T-helper 2 cell treated with Interferon-gamma antibody and Interleukin-4, amounts not matched to agents 5 μg/mL and 100 μg/mL, for 36 hours (primary cell): ENCODE measurements at regions not wholly inside any gene's neighbourhood (a gene's known extent, or its start where the extent isn't known, plus 50 kb on each side); places are given as distances from the start of the nearest gene placed in this dataset.
"Not testable (repeated sequence)": the region's sequence is repeated elsewhere in the genome, so short reads cannot be mapped to it uniquely, and the experiment has no call there.

ENCODE experiments used
- DNase-seq: peaks from one replicate; pipeline ENCODE4 v3.0.0; 2021; ENCODE audit warnings: low spot score
- H3K27ac Mint-ChIP-seq: one replicate; pipeline ENCODE4 v1.8.0; 2021; ENCODE audit warnings: mild to moderate bottlenecking, mixed read lengths
- H3K27me3 Mint-ChIP-seq: one replicate; pipeline ENCODE4 v1.8.0; 2021; ENCODE audit warnings: low read depth, mixed read lengths
- H3K36me3 Mint-ChIP-seq: one replicate; pipeline ENCODE4 v1.8.0; 2021; ENCODE audit warnings: low read depth, mixed read lengths
- H3K4me1 Mint-ChIP-seq: one replicate; pipeline ENCODE4 v1.8.0; 2021; ENCODE audit warnings: low read depth, mixed read lengths
- H3K4me3 Mint-ChIP-seq: one replicate; pipeline ENCODE4 v1.8.0; 2022; ENCODE audit warnings: mild to moderate bottlenecking, moderate library complexity, mixed read lengths
- H3K9me3 Mint-ChIP-seq: one replicate; pipeline ENCODE4 v1.8.0; 2021; ENCODE audit warnings: mixed read lengths

DNA sequence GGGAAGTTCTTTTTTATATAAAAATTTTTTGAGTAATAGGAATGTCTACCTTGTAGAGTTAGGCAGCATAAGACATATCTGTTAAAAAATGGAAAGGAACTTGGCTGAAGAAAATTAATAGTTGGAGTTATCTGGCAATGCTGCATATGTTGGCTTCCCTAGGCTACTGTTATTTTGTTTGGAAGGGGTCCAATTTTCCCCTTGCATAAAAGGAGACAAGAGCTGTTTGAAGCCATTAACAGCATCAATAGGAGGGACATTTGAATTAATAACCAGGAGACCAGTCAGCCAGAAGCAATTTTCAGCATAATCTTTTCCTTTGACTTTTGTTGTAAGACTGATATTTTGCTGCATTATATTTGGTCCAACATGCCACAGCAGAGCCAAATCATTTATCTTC lies 80.9 kb upstream of the TAB2 start:
- DNase-seq, result no peak
- peaks cover 44% of the 10 kb centered on the region for H3K4me1 Mint-ChIP-seq
- H3K36me3 Mint-ChIP-seq, result peaks cover 34% of the 10 kb centered on the region
- no peak overlapping the region for H3K4me3 Mint-ChIP-seq
- no peak overlapping the region for H3K27ac Mint-ChIP-seq
- no peaks in the 10 kb centered on the region for H3K27me3 Mint-ChIP-seq
- peaks cover 45% of the 10 kb centered on the region for H3K9me3 Mint-ChIP-seq

DNA sequence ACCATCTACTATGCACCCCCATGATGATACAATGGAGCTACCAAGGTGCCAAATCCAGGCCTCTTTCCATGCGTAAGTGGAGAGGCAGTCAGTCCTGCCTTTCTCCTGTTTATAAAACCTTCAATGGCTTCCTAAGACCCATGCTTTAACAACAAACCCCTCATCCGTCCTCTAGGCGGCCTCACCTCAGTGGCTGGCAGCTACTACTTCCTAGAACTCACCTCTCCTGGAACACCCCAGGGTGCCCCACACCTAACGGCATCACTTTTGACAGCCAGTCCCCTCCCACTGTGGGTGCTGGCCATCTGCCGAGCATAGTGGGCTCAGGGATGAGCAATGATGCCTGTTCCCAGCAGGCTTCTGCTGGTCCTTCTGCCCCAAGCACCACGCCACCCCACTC lies 80.0 kb upstream of the TAB2 start:
- no peak for DNase-seq
- no peaks in the 10 kb centered on the region for H3K27me3 Mint-ChIP-seq
- peaks cover 35% of the 10 kb centered on the region for H3K4me1 Mint-ChIP-seq
- H3K27ac Mint-ChIP-seq, result no peak overlapping the region
- no peak overlapping the region for H3K4me3 Mint-ChIP-seq
- H3K36me3 Mint-ChIP-seq, result peaks cover 33% of the 10 kb centered on the region
- H3K9me3 Mint-ChIP-seq, result peaks cover 51% of the 10 kb centered on the region

DNA sequence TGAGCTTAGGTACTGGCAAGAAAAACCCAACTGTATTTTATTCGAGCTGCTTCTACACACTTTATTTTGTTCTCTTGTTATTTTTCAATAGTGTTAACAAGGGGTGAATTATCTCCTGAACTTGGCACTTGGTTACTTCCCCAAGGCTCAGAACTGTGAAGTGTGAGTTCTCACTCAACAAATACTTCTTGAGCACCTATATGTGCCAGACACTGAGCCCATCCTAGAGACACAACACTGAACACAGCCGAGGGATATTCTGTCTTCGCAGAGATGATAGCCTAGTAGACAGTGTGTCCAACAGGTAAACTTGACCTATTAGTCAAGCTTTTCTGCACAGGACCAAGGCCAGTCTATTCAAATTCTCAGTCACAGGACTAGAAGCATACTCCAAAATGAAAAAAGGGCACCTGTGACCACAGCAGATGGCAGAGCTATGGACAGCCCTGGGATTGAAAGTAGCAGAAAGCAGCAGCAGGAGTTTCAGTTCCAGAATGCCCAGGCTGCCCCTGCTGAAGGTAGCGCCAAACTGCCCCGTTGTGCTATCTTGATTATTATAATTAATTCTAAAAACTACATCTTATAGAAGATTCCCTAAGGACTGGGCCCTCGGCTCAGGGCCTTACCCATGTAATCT lies 77.8 kb upstream of the TAB2 start:
- Mint-ChIP-seq H3K36me3 (peaks cover 36% of the 10 kb centered on the region), H3K4me3 (no peak overlapping the region), H3K27me3 (no peaks in the 10 kb centered on the region), H3K4me1 (peaks cover 16% of the 10 kb centered on the region), H3K27ac (no peak overlapping the region), H3K9me3 (peaks cover 58% of the 10 kb centered on the region)
- DNase-seq, result no peak

DNA sequence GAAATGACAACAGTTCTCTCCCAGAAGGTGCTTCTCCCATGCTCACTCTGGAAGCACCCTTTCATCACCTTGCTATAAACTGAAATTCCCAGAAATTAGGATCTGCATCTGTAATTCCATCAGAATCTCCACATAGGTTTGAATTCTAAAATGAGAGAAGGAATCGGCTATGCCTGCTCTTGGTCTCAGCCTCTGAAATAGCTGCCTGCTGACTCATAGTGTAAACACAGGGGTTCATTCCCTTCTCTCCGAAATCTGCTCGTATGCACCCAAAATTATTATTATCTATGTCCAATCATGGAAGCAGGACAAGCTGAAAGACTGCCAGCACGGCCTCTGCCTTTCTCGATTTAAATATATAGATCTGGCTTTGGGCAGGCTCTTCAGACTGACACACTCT lies 74.6 kb upstream of the TAB2 start:
- H3K27me3 Mint-ChIP-seq, result no peaks in the 10 kb centered on the region
- DNase-seq, result no peak
- H3K4me1 Mint-ChIP-seq, result peaks cover 17% of the 10 kb centered on the region
- H3K9me3 Mint-ChIP-seq, result peaks cover 40% of the 10 kb centered on the region
- no peak overlapping the region for H3K27ac Mint-ChIP-seq
- peaks cover 26% of the 10 kb centered on the region for H3K36me3 Mint-ChIP-seq
- H3K4me3 Mint-ChIP-seq, result no peak overlapping the region

DNA sequence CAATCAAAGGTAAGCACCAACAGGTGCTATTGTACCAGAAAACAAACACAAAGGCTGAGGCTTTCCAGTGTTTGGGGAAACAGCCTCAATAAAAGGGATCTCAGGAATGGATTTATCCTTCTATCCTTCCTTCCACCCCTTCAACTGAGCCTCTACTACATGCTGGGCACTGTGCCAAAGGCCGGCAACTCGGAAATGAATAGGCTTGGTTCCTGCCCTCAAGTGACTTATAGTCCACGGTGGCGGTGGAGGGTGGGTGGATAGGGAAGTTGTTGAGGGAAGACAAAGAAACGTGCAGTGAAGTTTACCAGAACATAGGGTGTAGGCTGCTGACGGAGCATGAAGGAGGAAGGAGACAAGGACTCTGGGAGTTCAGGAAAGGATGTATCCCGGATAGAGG lies 73.4 kb upstream of the TAB2 start:
- no peak overlapping the region for H3K4me3 Mint-ChIP-seq
- no peak overlapping the region for H3K27ac Mint-ChIP-seq
- H3K9me3 Mint-ChIP-seq, result peaks cover 28% of the 10 kb centered on the region
- peaks cover 19% of the 10 kb centered on the region for H3K36me3 Mint-ChIP-seq
- no peak for DNase-seq
- H3K27me3 Mint-ChIP-seq, result no peaks in the 10 kb centered on the region
- peaks cover 26% of the 10 kb centered on the region for H3K4me1 Mint-ChIP-seq

DNA sequence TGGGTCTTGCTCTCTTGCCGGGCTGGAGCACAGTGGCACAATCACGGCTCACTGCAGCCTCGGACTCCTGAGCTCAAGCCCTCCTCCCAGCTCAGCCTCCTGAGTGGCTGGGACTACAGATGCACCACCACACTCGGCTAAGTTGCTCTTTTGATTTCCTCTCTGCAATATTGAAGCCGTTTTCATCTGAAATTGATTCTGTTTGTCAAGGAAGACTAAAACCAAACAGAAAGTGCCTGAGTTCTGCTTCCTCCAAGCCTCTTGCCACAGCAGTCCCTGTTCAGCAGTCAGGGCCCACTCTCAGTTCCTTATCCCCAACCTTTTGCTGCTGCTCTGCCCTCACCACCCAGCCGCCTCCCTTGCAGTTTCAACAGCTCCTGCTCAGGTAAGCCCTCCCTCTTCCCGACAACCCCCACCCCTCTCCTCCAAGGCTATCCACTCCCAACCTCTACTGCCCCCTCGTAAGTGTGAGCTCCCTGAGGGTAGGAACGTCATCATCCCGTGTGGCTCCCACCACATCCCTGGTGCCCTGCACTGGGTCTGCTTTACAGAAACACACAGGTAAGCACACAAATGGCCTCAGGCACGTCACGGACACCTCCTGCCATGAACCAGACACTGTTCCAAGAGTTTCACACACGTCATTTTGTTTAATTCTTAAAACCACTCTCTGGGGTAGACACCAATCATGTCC lies 70.7 kb upstream of the TAB2 start:
- DNase-seq, result no peak

DNA sequence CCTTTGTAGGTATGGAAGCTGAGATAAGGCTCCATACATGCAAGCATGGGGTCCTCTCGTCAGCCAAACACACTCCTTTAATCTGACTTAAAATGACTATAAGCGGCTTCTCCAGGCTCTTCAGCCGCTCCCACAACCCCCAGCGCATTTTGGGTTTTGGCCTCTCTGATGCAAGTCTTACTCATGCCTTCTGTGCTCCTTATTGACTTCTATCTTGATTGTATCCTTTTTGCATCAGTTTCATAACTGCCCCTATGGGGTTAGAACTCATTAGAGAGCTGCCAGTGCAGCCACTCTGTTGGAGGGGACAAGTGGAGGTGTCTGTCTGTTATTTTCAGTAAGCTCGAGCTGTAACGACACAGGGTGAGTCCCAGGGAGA lies 70.1 kb upstream of the TAB2 start:
- Mint-ChIP-seq H3K27ac (peak overlapping the region; percentile 58), H3K4me1 (peaks cover 35% of the 10 kb centered on the region), H3K4me3 (no peak overlapping the region), H3K36me3 (peaks cover 3% of the 10 kb centered on the region), H3K9me3 (peaks cover 7% of the 10 kb centered on the region), H3K27me3 (no peaks in the 10 kb centered on the region)
- DNase-seq, result no peak

More for the DNA sequence above, 70.7 kb upstream of the TAB2 start:
- Mint-ChIP-seq H3K36me3 (peaks cover 6% of the 10 kb centered on the region), H3K27me3 (no peaks in the 10 kb centered on the region), H3K27ac (peak overlapping the region; percentile 58), H3K9me3 (peaks cover 10% of the 10 kb centered on the region), H3K4me1 (peaks cover 35% of the 10 kb centered on the region), H3K4me3 (peak overlapping the region; percentile 6)

DNA sequence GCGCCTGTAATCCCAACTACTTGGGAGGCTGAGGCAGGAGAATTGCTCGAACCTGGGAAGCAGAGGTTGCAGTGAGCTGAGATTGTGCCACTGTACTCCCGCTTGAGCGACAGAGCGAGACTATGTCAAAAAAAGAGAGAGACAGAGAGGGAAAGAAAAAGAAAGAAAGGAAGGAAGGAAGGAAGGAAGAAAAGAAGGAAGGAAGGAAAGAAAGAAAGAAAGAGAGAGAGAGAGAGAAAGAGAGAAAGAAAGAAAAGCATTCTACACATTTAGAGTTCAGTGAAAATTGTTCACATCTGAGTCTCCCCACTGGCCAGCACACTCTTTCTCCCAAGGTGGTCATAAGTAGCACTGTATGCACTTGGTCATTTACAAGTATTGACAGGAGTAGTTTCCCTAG lies 69.2 kb upstream of the TAB2 start:
- H3K27ac Mint-ChIP-seq, H3K27me3 Mint-ChIP-seq, H3K36me3 Mint-ChIP-seq, DNase-seq: not testable (repeated sequence)
- H3K9me3 Mint-ChIP-seq, result peaks cover 12% of the 10 kb centered on the region
- H3K4me3 Mint-ChIP-seq, result peak overlapping the region; percentile 60
- H3K4me1 Mint-ChIP-seq, result peaks cover 38% of the 10 kb centered on the region

DNA sequence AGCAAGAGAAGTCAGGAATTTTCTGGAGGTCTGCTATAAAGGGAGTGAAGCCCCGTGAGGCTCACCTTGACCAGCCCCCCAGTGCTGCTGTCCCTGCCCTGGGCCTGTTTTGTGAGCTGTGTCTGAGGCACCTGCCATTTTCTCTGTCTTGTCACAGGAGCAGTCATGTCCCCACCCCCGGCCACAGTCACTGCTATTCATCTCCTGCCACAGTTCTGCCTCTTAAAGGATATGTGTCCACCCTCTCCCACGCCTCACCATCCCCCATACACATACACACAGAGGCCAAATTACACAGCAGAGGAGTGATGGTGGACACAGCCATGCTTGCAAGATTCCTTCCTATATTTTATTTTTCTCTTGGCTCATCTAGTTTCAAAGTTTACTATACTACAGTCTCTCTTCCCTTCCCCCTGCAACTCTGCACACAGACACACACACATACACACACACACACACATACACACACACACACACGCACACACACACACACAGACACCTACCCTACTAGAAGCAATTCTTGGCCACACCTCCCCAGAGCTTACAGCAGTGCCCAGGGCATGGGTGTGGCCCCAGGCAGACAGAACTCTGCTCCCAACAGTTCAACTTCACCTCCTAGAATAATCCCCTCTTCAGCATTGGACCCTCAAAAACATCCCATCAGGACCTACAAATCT lies 68.7 kb upstream of the TAB2 start:
- Mint-ChIP-seq H3K27me3 (no peaks in the 10 kb centered on the region), H3K9me3 (peaks cover 10% of the 10 kb centered on the region), H3K36me3 (peaks cover 4% of the 10 kb centered on the region), H3K27ac (peak overlapping the region; percentile 73), H3K4me1 (peaks cover 39% of the 10 kb centered on the region), H3K4me3 (peak overlapping the region; percentile 60)
- peak; percentile 30 for DNase-seq

DNA sequence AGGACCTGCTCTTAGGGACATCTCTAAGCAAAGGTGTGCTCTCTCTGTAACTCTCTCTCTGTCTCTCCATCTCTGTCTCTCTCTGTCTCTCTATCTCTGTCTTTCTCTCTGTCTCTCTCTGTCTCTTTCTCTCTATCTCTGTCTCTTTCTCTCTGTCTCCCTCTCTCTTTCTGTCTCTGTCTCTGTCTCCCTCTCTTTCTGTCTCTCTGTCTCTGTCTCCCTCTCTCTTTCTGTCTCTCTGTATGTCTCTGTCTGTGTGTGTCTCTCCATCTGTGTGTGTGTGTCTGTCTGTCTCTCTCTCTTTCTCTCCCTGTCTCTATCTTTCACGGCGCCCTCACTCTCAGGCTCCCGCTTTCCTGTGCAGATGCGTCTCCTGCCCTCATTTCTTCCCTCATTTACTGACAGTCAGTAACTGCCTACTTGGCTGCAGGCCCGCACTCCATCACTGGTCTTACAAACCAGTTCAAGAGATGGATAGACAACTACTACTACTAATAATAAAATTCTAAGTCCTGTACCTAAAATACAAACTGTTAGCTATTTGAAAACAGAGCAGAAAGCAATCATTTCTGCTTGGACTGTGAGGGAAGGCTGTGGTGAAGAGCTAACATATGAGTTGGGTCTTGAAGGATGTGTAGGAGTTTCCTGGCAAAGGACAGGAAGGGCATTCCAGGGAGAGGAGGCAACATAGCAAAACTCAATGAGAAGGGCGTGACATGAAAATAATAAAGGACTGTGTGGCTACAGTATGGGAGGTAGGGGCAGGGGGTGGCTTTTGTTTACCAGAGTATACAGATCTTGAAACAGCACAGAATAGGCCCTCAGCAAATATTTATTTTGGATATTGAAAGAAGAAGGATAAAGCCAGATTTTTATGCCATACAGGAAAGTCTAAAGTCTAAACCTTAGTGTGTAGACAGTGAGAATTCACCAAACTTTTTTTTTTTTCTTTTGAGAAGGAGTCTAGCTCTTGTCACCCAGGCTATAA lies 67.8 kb upstream of the TAB2 start:
- Mint-ChIP-seq H3K4me3 (peak overlapping the region; percentile 60), H3K27ac (peak overlapping the region; percentile 73), H3K9me3 (peaks cover 5% of the 10 kb centered on the region), H3K27me3 (no peaks in the 10 kb centered on the region), H3K36me3 (peaks cover 2% of the 10 kb centered on the region), H3K4me1 (peaks cover 37% of the 10 kb centered on the region)
- DNase-seq, result no peak

DNA sequence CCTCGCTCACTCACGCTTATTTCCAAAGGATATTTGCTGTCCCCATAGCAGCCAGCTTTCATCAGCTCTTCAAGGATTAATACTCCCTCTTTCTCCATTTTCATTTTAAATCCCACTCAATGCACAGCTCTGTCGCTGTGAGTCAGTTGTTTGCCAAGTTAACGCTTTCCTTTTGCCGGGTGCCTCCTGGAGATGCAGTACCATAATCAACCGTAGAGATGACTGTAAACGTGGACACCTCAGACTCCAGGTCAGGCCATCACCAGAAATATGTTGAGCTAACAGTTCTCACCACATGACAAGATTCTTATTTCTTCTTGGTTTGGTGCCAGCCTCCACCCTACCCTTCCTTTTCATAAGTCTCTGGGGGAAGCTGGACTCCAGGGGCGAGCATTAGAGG lies 66.6 kb upstream of the TAB2 start:
- Mint-ChIP-seq H3K27ac (no peak overlapping the region), H3K27me3 (no peaks in the 10 kb centered on the region), H3K9me3 (peaks cover 5% of the 10 kb centered on the region), H3K4me3 (no peak overlapping the region), H3K4me1 (peaks cover 34% of the 10 kb centered on the region), H3K36me3 (peaks cover 2% of the 10 kb centered on the region)
- DNase-seq, result no peak

DNA sequence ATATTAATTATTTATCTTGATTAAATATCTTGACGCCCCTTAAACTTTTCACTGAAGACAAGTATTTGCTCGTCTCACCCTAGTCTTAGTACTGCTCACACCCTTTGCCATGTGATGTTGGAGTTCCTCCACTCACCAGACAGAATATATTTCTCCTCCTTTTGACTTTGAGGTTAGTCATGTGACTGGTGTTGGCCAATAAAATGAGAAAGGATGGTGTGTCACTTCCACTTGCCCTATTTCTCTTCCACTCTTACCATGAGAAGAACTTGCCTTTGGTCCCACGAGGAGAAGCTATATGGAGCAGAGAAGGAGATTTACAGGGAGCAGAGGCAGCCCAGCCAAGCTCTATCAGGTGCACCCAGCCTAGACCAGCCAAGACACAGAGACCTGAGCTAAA lies 64.9 kb upstream of the TAB2 start:
- H3K27ac Mint-ChIP-seq, result no peak overlapping the region
- H3K36me3 Mint-ChIP-seq, result peaks cover 2% of the 10 kb centered on the region
- no peak for DNase-seq
- peaks cover 24% of the 10 kb centered on the region for H3K4me1 Mint-ChIP-seq
- H3K27me3 Mint-ChIP-seq, result no peaks in the 10 kb centered on the region
- peaks cover 5% of the 10 kb centered on the region for H3K9me3 Mint-ChIP-seq
- no peak overlapping the region for H3K4me3 Mint-ChIP-seq

DNA sequence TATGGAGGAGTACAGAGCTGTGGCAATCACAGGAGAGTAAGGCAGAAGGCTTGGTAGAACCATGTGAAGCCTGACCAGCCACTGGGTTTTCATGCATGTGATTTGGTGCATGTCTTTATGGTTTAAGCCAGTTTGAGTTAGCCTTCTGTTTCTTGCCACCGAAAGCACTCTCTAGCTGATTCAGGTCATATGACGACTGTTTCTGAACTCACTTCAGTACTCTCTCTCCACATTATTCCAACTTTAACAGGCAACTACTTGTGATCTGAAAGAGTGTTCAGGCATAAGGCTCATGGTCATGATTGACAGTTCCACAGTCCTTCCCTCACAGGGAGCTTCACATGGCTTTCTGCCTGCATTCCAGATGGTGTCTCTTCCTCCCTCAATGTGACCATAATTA lies 63.3 kb upstream of the TAB2 start:
- no peak overlapping the region for H3K4me3 Mint-ChIP-seq

More for the DNA sequence above, 63.3 kb upstream of the TAB2 start:
- no peaks in the 10 kb centered on the region for H3K27me3 Mint-ChIP-seq
- DNase-seq, result no peak
- peaks cover 18% of the 10 kb centered on the region for H3K4me1 Mint-ChIP-seq
- peaks cover 5% of the 10 kb centered on the region for H3K9me3 Mint-ChIP-seq
- H3K36me3 Mint-ChIP-seq, result peaks cover 2% of the 10 kb centered on the region
- H3K27ac Mint-ChIP-seq, result no peak overlapping the region
